Fibroblast of peridontal ligament (primary cell): ENCODE measurements at regions not wholly inside any gene's neighbourhood (a gene's known extent, or its start where the extent isn't known, plus 50 kb on each side); places are given as distances from the start of the nearest gene placed in this dataset.
"Not testable (repeated sequence)": the region's sequence is repeated elsewhere in the genome, so short reads cannot be mapped to it uniquely, and the experiment has no call there.

Experiments
- DNase-seq: peaks from one replicate; pipeline ENCODE4 v3.0.0-alpha.2; 2010; ENCODE audit errors: extremely low read depth

- no peak for DNase-seq
These were observed 90.9 kb upstream of the OLIG2 start for GRCh38 chr21:32934829-32935228.

GRCh38 chr21:32940079-32941014, 85.4 kb upstream of the OLIG2 start:
- DNase-seq: peak; percentile 32

DNA sequence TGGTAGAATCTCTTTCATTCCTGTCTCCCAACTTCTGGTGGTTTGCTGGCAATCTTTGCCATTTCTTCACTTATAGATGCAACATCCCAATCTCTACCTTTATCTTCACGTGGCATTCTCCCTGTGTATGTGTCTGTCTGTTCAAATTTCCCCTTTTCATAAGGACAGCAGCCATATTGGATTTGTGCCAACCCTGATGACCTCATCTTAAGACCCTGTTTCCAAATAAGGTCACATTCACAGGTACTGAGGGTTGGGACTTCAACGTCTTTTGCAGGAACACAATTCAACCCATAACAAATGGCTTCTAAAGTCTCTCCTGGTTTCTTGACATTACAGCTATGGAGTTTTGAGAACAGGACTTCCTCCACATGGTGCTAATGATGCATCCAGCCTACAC, 84.5 kb upstream of the OLIG2 start:
- no peak for DNase-seq

DNA sequence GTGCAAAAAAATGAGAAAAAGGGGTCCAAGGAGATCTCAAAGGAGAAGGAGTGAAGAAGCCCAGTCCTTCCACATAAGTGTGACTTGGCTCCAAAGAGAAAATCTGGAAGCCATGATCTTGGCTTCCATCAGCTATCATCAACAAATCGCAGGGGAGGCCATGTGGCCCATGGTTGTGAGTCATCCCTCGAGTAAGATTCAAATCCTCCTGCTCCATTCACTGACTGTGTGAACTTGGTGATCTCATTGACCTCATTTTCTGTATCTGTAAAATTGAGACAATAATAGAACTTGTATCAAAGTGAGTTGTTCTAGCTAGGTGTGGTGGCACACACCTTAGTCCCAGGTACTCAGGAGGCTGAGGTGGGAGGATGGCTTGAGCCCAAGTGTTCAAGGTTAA, 79.1 kb upstream of the OLIG2 start:
- DNase-seq: no peak

DNA sequence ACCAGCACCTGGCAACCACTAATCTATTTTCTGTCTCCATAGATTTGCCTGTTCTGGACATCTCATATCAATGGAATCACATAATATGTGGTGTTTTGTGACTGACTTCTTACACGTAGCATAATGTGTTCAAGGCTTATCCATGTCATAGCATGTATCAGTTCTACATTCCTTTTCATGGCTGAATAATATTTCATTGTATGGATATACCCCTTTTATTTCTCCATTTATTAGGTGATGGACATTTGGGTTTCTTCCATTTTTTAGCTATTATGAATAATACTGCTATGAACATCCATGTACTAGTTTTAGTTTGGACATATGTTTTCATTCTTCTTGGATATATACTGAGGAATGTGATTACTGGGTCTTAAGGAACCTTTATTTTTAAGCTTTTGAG, 78.0 kb upstream of the OLIG2 start:
- no peak for DNase-seq

GRCh38 chr21:32949701-32950100, 76.0 kb upstream of the OLIG2 start:
- DNase-seq: no peak

DNA sequence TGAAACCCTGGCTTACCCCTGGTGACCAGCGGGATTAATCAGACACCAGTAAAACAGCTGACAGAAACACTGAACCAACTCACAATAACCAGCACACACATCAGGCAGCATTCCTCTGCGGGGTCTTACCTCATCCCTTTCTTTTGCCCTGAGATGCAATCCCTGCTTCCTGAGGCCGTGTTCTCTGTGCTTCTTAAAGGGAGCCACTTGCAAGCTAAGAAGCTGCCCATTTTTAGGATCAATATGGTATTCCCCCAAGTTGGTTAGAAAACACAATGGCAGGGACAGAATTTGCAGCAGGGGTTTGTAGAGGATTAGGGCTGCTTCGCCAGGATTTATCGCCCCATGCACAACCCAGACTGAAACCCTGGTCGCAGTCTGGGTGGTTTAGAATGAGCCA, 74.7 kb upstream of the OLIG2 start:
- DNase-seq: no peak

- no peak for DNase-seq
These were observed 71.4 kb upstream of the OLIG2 start for GRCh38 chr21:32954353-32954752.

DNA sequence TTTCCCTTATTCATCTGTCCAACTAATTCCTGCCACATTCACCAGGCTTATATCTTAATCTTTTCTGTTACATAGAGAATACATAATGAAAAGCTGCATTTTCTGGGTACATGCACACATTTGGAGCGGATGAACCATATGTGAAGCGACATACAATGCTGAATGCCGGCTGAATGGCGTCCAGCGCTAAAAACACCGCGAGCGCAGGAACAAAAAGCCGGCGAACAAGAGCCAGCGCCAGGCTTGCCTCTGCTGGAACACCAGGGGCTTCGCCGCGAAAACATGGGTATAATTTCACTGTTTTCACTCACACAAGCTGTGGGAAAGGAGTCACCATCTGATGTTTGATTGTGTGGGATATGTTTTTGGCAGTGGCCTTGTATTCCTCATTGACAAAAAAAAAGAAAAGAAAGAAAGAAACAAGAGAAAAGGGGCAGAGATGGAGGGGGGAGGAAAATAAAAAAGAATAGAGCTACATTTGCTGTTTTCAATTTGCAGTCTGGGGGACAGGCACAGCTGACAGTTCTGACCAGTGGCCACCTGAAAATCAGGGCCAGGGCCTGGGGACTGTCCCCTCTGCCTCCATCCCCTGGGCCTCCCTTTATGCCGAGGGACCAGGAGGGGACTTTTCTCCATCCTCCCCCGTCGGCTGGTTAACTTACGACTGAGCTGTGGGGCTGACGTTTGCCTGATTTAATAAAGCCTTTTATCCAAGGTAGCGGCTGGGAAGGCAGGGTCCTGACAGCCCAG, 70.2 kb upstream of the OLIG2 start:
- DNase-seq: no peak

DNA sequence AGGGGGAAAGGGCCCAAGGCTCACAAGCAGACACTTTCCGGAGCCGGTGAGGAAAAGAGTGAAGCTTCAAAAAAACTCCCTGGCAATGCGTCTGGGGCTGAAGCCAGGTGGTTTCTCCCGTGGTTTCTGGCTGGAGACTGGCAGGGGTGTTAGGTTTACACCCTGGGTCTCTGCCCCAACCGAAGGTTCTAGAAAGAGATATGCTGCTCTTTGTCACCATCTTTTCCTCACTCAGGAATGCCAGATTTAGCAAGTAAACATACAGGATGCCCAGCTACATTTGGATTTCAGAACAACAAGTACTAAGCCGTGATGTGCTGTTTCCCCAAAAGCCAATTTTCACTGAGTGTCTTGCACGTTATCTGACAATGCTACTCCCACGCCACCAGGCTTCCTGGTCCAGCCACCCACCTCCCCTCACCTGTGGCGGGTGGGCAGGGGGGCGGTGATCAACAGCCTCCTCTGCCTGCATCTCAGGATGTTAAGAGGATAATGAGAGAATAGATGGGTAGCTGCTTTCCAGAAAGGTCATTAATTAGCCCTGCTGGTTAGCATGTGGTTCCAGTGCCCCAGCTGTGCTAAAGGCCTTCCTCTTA, 69.6 kb upstream of the OLIG2 start:
- DNase-seq: no peak

DNA sequence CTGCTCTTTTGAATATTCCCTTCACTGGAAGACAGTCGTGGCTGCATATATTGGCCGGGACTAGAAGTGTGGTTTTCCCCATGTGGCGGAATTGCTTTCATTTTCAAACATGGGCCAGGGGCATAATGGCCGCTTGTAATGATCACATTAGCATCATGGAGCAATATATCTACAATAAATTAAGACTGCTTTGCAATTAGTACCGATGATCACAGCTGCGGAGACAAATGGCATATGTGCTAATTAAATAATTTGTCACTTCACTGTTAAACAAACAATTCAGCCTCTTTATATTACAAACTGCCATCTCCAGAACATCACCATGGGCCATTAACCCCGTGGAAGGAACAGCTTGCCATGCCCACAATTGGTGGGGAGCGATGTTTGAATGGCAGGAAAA, 68.2 kb upstream of the OLIG2 start:
- no peak for DNase-seq

GRCh38 chr21:32958288-32959002, 67.3 kb upstream of the OLIG2 start:
- DNase-seq: no peak

- DNase-seq: no peak
These were observed 63.5 kb upstream of the OLIG2 start for GRCh38 chr21:32962268-32962667.

DNA sequence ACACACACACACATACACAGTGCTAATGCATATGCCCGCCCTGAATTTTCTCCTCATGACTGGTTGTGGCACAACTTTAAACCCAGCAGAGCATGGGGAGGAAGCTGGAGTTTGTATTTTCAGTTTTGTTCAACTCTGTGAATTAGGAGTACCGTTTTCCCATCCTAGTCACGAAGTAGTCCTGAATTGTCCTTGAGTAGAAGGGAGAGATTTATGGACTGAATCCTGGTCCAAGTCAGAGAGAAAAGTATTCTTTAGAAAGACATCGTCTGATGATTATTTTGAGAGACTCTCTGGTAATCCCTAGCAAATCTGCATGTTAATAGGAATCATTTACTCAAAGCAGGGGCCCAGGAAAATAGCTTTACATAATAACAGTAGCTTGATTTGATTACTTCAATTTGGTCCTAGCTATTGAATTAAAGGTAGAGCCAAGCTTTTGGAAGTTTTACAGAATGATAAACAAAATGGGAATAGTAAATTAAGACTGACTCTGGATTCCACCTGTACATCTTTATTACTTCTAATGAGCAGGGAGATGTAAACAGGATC, 60.5 kb upstream of the OLIG2 start:
- DNase-seq: no peak

- DNase-seq: no peak
These were observed 59.6 kb upstream of the OLIG2 start for GRCh38 chr21:32966120-32966519.

- DNase-seq: not testable (repeated sequence)
These were observed 57.6 kb upstream of the OLIG2 start for GRCh38 chr21:32968103-32968502.

DNA sequence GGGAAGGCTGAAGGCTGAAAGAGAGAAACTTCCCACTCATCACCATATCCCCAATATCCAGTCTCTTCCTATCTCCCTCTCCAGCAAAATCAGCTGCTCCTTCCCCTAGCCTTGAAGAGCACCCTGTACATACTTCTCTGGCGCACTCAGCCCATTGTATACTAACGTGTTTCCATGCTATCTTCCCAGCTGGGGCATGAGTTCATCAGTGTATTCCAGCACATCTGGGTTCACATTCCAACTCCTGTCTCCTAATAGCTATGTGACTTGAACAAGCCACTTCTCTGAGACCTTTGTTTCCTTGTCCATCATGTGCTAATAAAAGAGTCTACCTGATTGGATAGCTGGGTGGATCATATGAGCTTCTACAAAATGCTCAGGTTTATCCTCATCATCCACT, 51.1 kb upstream of the OLIG2 start:
- DNase-seq: no peak

GRCh38 chr21:32975811-32976431, 49.8 kb upstream of the OLIG2 start:
- DNase-seq: no peak
